GM23338 (cell line): ENCODE measurements at regions not wholly inside any gene's neighbourhood (a gene's known extent, or its start where the extent isn't known, plus 50 kb on each side); places are given as distances from the start of the nearest gene placed in this dataset.

Source experiments
- CREB1 ChIP-seq: fragments of 250-450 bp; sonication (Bioruptor Pico); IDR thresholded peaks from 2 replicates; pipeline ENCODE4 v1.5.0; 2020; ENCODE audit warnings: low read depth, mild to moderate bottlenecking, moderate library complexity
- EZH2 ChIP-seq: fragments of 200-600 bp; sonication (generic); IDR thresholded peaks from one replicate; pipeline ENCODE4 v1.8.0; 2017; ENCODE audit warnings: antibody characterized with exemption, mild to moderate bottlenecking, low read depth; ENCODE audit not compliant: unreplicated experiment
- EZH2phosphoT487 ChIP-seq: fragments of 200-600 bp; sonication (generic); IDR thresholded peaks from one replicate; pipeline ENCODE4 v1.8.1; 2018; ENCODE audit warnings: antibody characterized with exemption; ENCODE audit not compliant: unreplicated experiment
- JUNB ChIP-seq: IDR thresholded peaks from one replicate; pipeline ENCODE4 v1.6.1; 2016; ENCODE audit warnings: antibody characterized with exemption; ENCODE audit not compliant: unreplicated experiment
- POLR2AphosphoS5 ChIP-seq: IDR thresholded peaks from 2 replicates; pipeline ENCODE4 v1.6.1; 2016; ENCODE audit warnings: antibody characterized with exemption, low read depth
- STAT1 ChIP-seq: IDR thresholded peaks from one replicate; pipeline ENCODE4 v1.6.1; 2016; ENCODE audit warnings: antibody characterized with exemption; ENCODE audit not compliant: unreplicated experiment
- TF ChIP-seq, protein P1 (sequence below), 2 experiments: fragments of 200-600 bp in 1 of 2; sonication (generic) in 1 of 2; conservative IDR thresholded peaks; 2 replicates each; pipeline versions ENCODE4 v1.5.1 to v1.6.1; 2016 to 2017; ENCODE audit warnings: antibody characterized with exemption in 2 of 2, low read depth in 2 of 2, mild to moderate bottlenecking in 2 of 2, moderate library complexity in 1 of 2
- TF ChIP-seq, protein P2 (sequence below): IDR thresholded peaks from one replicate; pipeline ENCODE4 v1.6.1; 2018; ENCODE audit warnings: antibody characterized with exemption; ENCODE audit not compliant: unreplicated experiment
- TF ChIP-seq, protein P3 (sequence below): IDR thresholded peaks from 2 replicates; pipeline ENCODE4 v1.6.1; 2016; ENCODE audit warnings: antibody characterized with exemption

DNA sequence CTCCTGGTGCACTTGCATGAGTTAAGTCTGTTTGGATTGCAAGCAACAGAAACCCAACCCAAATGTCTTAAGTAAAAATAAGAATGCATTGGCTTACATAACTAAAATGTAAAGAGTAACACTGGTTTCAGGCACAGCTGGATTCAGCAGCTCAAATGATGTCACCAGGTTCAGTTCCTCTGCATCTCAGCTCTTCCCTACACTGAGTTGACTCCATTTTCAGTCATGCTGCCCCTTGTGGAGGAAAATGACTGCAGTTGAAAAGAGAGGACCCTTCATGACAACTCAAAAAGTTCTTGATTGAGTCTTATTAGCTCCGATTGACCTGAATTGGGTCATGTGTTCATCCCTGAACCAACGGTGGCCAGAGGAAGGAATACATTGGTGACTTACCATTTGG lies 138.5 kb upstream of the ABI3BP start:
- TF ChIP-seq, protein P1, sequence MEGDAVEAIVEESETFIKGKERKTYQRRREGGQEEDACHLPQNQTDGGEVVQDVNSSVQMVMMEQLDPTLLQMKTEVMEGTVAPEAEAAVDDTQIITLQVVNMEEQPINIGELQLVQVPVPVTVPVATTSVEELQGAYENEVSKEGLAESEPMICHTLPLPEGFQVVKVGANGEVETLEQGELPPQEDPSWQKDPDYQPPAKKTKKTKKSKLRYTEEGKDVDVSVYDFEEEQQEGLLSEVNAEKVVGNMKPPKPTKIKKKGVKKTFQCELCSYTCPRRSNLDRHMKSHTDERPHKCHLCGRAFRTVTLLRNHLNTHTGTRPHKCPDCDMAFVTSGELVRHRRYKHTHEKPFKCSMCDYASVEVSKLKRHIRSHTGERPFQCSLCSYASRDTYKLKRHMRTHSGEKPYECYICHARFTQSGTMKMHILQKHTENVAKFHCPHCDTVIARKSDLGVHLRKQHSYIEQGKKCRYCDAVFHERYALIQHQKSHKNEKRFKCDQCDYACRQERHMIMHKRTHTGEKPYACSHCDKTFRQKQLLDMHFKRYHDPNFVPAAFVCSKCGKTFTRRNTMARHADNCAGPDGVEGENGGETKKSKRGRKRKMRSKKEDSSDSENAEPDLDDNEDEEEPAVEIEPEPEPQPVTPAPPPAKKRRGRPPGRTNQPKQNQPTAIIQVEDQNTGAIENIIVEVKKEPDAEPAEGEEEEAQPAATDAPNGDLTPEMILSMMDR (conservative IDR thresholded peaks at IDR 0.05; ENCODE audit: low read depth in 2 of 2): peak; percentile 46 to 49
- no peak for TF ChIP-seq CREB1 (CRISPR knock-in tag)
- TF ChIP-seq EZH2: no peak
- TF ChIP-seq POLR2AphosphoS5: no peak
- TF ChIP-seq JUNB: no peak
- TF ChIP-seq, protein P2, sequence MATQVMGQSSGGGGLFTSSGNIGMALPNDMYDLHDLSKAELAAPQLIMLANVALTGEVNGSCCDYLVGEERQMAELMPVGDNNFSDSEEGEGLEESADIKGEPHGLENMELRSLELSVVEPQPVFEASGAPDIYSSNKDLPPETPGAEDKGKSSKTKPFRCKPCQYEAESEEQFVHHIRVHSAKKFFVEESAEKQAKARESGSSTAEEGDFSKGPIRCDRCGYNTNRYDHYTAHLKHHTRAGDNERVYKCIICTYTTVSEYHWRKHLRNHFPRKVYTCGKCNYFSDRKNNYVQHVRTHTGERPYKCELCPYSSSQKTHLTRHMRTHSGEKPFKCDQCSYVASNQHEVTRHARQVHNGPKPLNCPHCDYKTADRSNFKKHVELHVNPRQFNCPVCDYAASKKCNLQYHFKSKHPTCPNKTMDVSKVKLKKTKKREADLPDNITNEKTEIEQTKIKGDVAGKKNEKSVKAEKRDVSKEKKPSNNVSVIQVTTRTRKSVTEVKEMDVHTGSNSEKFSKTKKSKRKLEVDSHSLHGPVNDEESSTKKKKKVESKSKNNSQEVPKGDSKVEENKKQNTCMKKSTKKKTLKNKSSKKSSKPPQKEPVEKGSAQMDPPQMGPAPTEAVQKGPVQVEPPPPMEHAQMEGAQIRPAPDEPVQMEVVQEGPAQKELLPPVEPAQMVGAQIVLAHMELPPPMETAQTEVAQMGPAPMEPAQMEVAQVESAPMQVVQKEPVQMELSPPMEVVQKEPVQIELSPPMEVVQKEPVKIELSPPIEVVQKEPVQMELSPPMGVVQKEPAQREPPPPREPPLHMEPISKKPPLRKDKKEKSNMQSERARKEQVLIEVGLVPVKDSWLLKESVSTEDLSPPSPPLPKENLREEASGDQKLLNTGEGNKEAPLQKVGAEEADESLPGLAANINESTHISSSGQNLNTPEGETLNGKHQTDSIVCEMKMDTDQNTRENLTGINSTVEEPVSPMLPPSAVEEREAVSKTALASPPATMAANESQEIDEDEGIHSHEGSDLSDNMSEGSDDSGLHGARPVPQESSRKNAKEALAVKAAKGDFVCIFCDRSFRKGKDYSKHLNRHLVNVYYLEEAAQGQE: no peak
- TF ChIP-seq EZH2phosphoT487: no peak
- TF ChIP-seq STAT1: no peak
- TF ChIP-seq, protein P3, sequence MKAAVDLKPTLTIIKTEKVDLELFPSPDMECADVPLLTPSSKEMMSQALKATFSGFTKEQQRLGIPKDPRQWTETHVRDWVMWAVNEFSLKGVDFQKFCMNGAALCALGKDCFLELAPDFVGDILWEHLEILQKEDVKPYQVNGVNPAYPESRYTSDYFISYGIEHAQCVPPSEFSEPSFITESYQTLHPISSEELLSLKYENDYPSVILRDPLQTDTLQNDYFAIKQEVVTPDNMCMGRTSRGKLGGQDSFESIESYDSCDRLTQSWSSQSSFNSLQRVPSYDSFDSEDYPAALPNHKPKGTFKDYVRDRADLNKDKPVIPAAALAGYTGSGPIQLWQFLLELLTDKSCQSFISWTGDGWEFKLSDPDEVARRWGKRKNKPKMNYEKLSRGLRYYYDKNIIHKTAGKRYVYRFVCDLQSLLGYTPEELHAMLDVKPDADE: no peak
